Psoas muscle (tissue), 7 donors: ENCODE measurements at regions not wholly inside any gene's neighbourhood (a gene's known extent, or its start where the extent isn't known, plus 50 kb on each side); places are given as distances from the start of the nearest gene placed in this dataset.
"Not testable (repeated sequence)": the region's sequence is repeated elsewhere in the genome, so short reads cannot be mapped to it uniquely, and the experiment has no call there.

Source experiments
- ATAC-seq, 4 donors: fragments of 200-7000 bp; cut with Tn5 transposase; one replicate each; pipeline ENCODE4 v1.9.1; 2020; ENCODE audit warnings: moderate library complexity in 3 of 4, mild to moderate bottlenecking in 2 of 4
- DNase-seq, 2 donors: peaks; one replicate each; pipeline ENCODE4 v3.0.0-alpha.2; 2020
- H3K27ac ChIP-seq: fragments of 200-600 bp; one replicate; pipeline ENCODE4 v1.8.0; 2022
- H3K27me3 ChIP-seq, 3 donors: fragments of 200-600 bp in 1 of 3; one replicate each; pipeline versions ENCODE4 v1.6.1 to v1.8.0; 2013 to 2022; ENCODE audit warnings: low read length in 2 of 3, mild to moderate bottlenecking in 2 of 3, moderate library complexity in 1 of 3; ENCODE audit not compliant: insufficient read depth in 3 of 3
- H3K36me3 ChIP-seq, 2 donors: fragments of 200-600 bp in 1 of 2; one replicate each; pipeline versions ENCODE4 v1.6.1 to v1.8.0; 2013 to 2022; ENCODE audit warnings: low read depth in 1 of 2, mild to moderate bottlenecking in 1 of 2, moderate library complexity in 1 of 2; ENCODE audit not compliant: insufficient read depth in 1 of 2
- H3K4me1 ChIP-seq: fragments of 200-600 bp; one replicate; pipeline ENCODE4 v1.8.0; 2022
- H3K4me3 ChIP-seq: fragments of 200-600 bp; one replicate; pipeline ENCODE4 v1.8.0; 2022; ENCODE audit warnings: mild to moderate bottlenecking
- H3K9me3 ChIP-seq: fragments of 200-600 bp; one replicate; pipeline ENCODE4 v1.8.0; 2022
- CTCF ChIP-seq: fragments of 200-600 bp; IDR thresholded peaks from one replicate; pipeline ENCODE4 v1.8.0; 2022; ENCODE audit warnings: antibody characterized with exemption
- WGBS, 3 donors: extraction: QIAGEN DNeasy Blood & Tissue Kit; methylation state at CpG; one replicate each; pipeline versions ENCODE4 v1.1.6 to v1.1.7; 2013; 5-methylcytosine and 5-hydroxymethylcytosine counted together
- intact Hi-C, 2 donors: fragments of 100-400 bp; cut with DNase I; formaldehyde crosslinking; loops; one replicate each; pipeline versions ENCODE4 v1.11.0 to v1.14.2; 2022
- donor health status: healthy with polysubstance abuse.
- donor health status: DM: no; HTN: no; CAD: no; lungs with moderate emphysema.
- donor health status: Bipolar disorder and iron deficiency.
- donor health status: healthy.
- donor health status: DM: yes; HTN: yes; CAD: no.
- donor health status: DM: no; HTN: no; CAD: no.
- donor health status: DM: yes; HTN: yes; CAD: no.

DNA sequence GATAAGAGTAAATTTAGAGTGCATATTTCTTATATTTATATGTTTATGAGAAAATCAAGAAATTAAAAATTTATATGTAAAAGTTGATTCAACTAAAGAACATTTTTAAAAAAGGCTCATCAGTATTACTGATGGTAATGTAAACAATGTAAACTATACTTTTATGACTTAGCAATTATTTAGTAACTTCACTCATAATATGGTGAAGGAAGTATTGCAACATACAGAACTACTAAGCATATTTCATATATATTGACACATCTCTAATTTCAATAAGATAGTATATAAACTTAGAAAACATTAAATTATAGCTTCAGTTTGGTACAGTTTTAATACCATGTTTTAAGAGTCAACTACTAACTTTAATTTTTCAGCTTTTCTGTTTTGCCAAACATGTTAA, 512.8 kb upstream of the PCDH7 start:
- no peaks in the 10 kb centered on the region for H3K4me1 ChIP-seq
- H3K27me3 ChIP-seq: no peaks in the 10 kb centered on the region
- intact Hi-C loops: no loop called here
- no peak overlapping the region for H3K27ac ChIP-seq
- DNase-seq: no peak
- TF ChIP-seq CTCF: no peak
- ATAC-seq: no peak
- no peak overlapping the region for H3K4me3 ChIP-seq
- no peaks in the 10 kb centered on the region for H3K9me3 ChIP-seq
- no peaks in the 10 kb centered on the region for H3K36me3 ChIP-seq

GRCh38 chr4:30208731-30209435, 511.3 kb upstream of the PCDH7 start:
- Histone ChIP-seq H3K36me3 (no peaks in the 10 kb centered on the region), H3K4me1 (no peaks in the 10 kb centered on the region), H3K27ac (no peak overlapping the region), H3K27me3 (no peaks in the 10 kb centered on the region), H3K9me3 (no peaks in the 10 kb centered on the region), H3K4me3 (no peak overlapping the region)
- intact Hi-C loops: no loop called here
- WGBS, 3 donors: 68 to 85% (median 76%) methylated on average over 2 of the region's 2 CpGs
- TF ChIP-seq CTCF: no peak
- ATAC-seq (no peak), DNase-seq (no peak)

DNA sequence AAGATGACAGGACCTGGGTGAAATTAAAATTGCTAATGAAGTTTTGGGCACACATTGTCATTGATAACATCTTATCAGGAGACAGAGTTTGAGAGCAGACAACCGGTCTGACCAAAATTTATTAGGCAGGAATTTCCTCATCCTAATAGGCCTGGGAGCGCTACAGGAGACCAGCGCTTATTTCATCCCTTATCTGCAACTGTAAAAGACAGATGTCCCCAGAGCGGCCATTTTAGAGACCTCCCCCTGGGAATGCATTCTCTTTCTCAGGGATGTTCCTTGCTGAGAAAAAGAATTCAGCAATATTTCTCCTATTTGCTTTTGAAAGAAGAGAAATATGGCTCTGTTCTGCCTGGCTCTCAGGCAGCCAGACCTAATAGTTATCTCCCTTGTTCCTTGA, 504.2 kb upstream of the PCDH7 start:
- H3K4me3 ChIP-seq, H3K9me3 ChIP-seq, ATAC-seq, DNase-seq, H3K27ac ChIP-seq, H3K4me1 ChIP-seq, intact Hi-C loops, H3K27me3 ChIP-seq, H3K36me3 ChIP-seq: not testable (repeated sequence)
- WGBS, 3 donors: 95 to 97% (median 96%) methylated on average over 4 of the region's 4 CpGs

GRCh38 chr4:30245140-30245539, 475.0 kb upstream of the PCDH7 start:
- ATAC-seq: no peak
- H3K4me3 ChIP-seq: no peak overlapping the region
- intact Hi-C loops: no loop called here
- H3K27ac ChIP-seq: no peak overlapping the region
- no peak for DNase-seq
- peaks cover 5% of the 10 kb centered on the region for H3K9me3 ChIP-seq
- H3K27me3 ChIP-seq: no peaks in the 10 kb centered on the region
- H3K36me3 ChIP-seq: no peaks in the 10 kb centered on the region
- no peaks in the 10 kb centered on the region for H3K4me1 ChIP-seq
- TF ChIP-seq CTCF: no peak

- H3K4me1 ChIP-seq: no peaks in the 10 kb centered on the region
- no peak for TF ChIP-seq CTCF
- no peak for DNase-seq
- no peak for ATAC-seq
- intact Hi-C loops: no loop called here
- H3K9me3 ChIP-seq: no peaks in the 10 kb centered on the region
- no peak overlapping the region for H3K27ac ChIP-seq
- H3K27me3 ChIP-seq: no peaks in the 10 kb centered on the region
- WGBS, 3 donors: 83 to 91% (median 90%) methylated on average over 3 of the region's 3 CpGs
- H3K4me3 ChIP-seq: no peak overlapping the region
- H3K36me3 ChIP-seq: no peaks in the 10 kb centered on the region
Measured at GRCh38 chr4:30256116-30256832, 463.9 kb upstream of the PCDH7 start.
